Activated naive CD4-positive, alpha-beta T cell treated with anti-CD3 and anti-CD28 coated beads for 36 hours (primary cell): ENCODE measurements at regions not wholly inside any gene's neighbourhood (a gene's known extent, or its start where the extent isn't known, plus 50 kb on each side); places are given as distances from the start of the nearest gene placed in this dataset.

Experiments
- CTCF ChIA-PET: fragments of 350-600 bp; sonication (Branson Sonifier 250); formaldehyde crosslinking; loops from one replicate; lab custom pipeline; 2021; ENCODE audit warnings: antibody characterized with exemption; lab: Charles Lee
- DNase-seq: peaks from one replicate; pipeline ENCODE4 v3.0.0-alpha.2; 2020
- H3K27ac Mint-ChIP-seq: one replicate; pipeline ENCODE4 v1.8.0; 2021; ENCODE audit warnings: mild to moderate bottlenecking, mixed read lengths
- H3K27me3 Mint-ChIP-seq: one replicate; pipeline ENCODE4 v1.8.0; 2021; ENCODE audit warnings: low read depth, mixed read lengths
- H3K36me3 Mint-ChIP-seq: one replicate; pipeline ENCODE4 v1.8.0; 2021; ENCODE audit warnings: low read depth, mixed read lengths
- H3K4me1 Mint-ChIP-seq: one replicate; pipeline ENCODE4 v1.8.0; 2021; ENCODE audit warnings: low read depth, mixed read lengths
- H3K4me3 Mint-ChIP-seq: one replicate; pipeline ENCODE4 v1.8.0; 2021; ENCODE audit warnings: mild to moderate bottlenecking, moderate library complexity, mixed read lengths
- H3K9me3 Mint-ChIP-seq: one replicate; pipeline ENCODE4 v1.8.0; 2021; ENCODE audit warnings: mixed read lengths
- intact Hi-C: fragments of 100-400 bp; cut with micrococcal nuclease; formaldehyde crosslinking; loops from one replicate; pipeline ENCODE4 v1.15.1; 2023

DNA sequence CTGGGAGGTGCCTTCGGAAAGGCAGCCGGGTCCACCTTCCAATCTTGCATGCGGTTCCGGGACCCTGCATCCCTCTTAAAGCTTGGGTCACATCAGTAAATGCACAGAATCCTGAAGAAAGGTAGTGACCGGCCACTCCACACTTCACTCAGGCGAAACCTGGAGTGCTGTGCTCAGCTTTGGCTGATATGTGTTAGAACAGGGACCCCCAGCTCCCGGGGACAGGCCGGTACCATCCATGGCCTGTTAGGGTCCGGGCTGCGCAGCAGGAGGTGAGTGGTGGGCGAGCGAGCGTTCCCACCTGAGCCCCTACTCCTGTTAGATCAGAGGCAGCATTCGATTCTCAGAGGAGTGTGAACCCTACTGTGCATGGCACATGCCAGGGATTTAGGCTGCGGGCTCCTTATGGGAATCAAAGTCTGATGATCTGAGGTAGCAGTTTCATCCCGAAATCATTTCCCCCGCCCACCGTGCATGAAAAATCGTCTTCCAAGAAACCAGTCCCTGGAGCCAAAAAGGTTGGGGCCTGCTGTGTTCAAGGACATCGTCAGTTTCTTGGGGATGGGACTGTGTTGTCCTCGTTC is 143.0 kb downstream of the ERMARD start:
- CTCF ChIA-PET = no interaction called here
- Mint-ChIP-seq H3K27me3 (no peaks in the 10 kb centered on the region), H3K4me1 (no peaks in the 10 kb centered on the region), H3K9me3 (peaks cover 4% of the 10 kb centered on the region), H3K36me3 (no peaks in the 10 kb centered on the region), H3K4me3 (no peak overlapping the region), H3K27ac (no peak overlapping the region)
- DNase-seq = no peak
- intact Hi-C loops = no loop called here

DNA sequence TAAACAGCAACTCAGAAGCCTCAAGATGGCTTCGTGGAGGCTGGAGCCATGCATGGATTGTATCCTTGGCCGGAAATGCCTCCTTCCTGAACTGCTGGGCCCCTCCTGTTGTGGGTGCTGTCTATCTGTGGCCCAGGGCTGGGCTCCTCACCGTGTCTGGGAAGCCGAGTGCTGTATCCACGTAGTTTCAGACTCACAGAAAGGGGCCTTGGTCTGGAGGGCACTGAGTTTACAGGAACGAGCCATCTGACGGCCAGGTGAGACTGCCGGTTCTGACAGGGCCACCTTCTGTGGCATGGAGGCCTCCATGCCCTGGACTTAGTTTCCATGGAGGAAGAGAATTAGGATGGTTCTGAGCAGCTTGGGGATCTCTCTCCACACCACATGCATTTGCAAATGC is 142.2 kb downstream of the ERMARD start:
- H3K4me3 Mint-ChIP-seq = no peak overlapping the region
- no peak overlapping the region for H3K27ac Mint-ChIP-seq
- CTCF ChIA-PET = no interaction called here
- intact Hi-C loops = no loop called here
- H3K4me1 Mint-ChIP-seq = no peaks in the 10 kb centered on the region
- no peaks in the 10 kb centered on the region for H3K27me3 Mint-ChIP-seq
- no peaks in the 10 kb centered on the region for H3K36me3 Mint-ChIP-seq
- peaks cover 4% of the 10 kb centered on the region for H3K9me3 Mint-ChIP-seq
- DNase-seq = no peak

- Mint-ChIP-seq H3K4me3 (no peak overlapping the region), H3K27me3 (peaks cover 2% of the 10 kb centered on the region), H3K9me3 (peaks cover 4% of the 10 kb centered on the region), H3K4me1 (no peaks in the 10 kb centered on the region), H3K27ac (no peak overlapping the region), H3K36me3 (no peaks in the 10 kb centered on the region)
- CTCF ChIA-PET = no interaction called here
- intact Hi-C loops = no loop called here
- no peak for DNase-seq
These were observed 140.4 kb downstream of the ERMARD start for GRCh38 chr6:169891846-169892245.

- no peak for DNase-seq
- H3K36me3 Mint-ChIP-seq = no peaks in the 10 kb centered on the region
- no peak overlapping the region for H3K4me3 Mint-ChIP-seq
- peaks cover 2% of the 10 kb centered on the region for H3K27me3 Mint-ChIP-seq
- CTCF ChIA-PET = no interaction called here
- intact Hi-C loops = no loop called here
- H3K9me3 Mint-ChIP-seq = peaks cover 4% of the 10 kb centered on the region
- H3K27ac Mint-ChIP-seq = no peak overlapping the region
- no peaks in the 10 kb centered on the region for H3K4me1 Mint-ChIP-seq
These were observed 140.0 kb downstream of the ERMARD start for GRCh38 chr6:169891421-169891820.

- Mint-ChIP-seq H3K27ac (no peak overlapping the region), H3K9me3 (peaks cover 4% of the 10 kb centered on the region), H3K27me3 (peaks cover 2% of the 10 kb centered on the region), H3K4me3 (no peak overlapping the region), H3K4me1 (no peaks in the 10 kb centered on the region), H3K36me3 (no peaks in the 10 kb centered on the region)
- no peak for DNase-seq
- CTCF ChIA-PET = no interaction called here
- intact Hi-C loops = no loop called here
These were observed 139.5 kb downstream of the ERMARD start for GRCh38 chr6:169890901-169891300.

GRCh38 chr6:169890049-169890448 is 138.6 kb downstream of the ERMARD start:
- H3K27ac Mint-ChIP-seq = no peak overlapping the region
- intact Hi-C loops = no loop called here
- H3K36me3 Mint-ChIP-seq = no peaks in the 10 kb centered on the region
- peaks cover 2% of the 10 kb centered on the region for H3K27me3 Mint-ChIP-seq
- no peaks in the 10 kb centered on the region for H3K4me1 Mint-ChIP-seq
- no peak overlapping the region for H3K4me3 Mint-ChIP-seq
- DNase-seq = no peak
- H3K9me3 Mint-ChIP-seq = peaks cover 4% of the 10 kb centered on the region
- CTCF ChIA-PET = no interaction called here

- Mint-ChIP-seq H3K27ac (no peak overlapping the region), H3K27me3 (peaks cover 2% of the 10 kb centered on the region), H3K9me3 (peaks cover 4% of the 10 kb centered on the region)
These were observed 136.2 kb downstream of the ERMARD start for GRCh38 chr6:169887529-169888140.

DNA sequence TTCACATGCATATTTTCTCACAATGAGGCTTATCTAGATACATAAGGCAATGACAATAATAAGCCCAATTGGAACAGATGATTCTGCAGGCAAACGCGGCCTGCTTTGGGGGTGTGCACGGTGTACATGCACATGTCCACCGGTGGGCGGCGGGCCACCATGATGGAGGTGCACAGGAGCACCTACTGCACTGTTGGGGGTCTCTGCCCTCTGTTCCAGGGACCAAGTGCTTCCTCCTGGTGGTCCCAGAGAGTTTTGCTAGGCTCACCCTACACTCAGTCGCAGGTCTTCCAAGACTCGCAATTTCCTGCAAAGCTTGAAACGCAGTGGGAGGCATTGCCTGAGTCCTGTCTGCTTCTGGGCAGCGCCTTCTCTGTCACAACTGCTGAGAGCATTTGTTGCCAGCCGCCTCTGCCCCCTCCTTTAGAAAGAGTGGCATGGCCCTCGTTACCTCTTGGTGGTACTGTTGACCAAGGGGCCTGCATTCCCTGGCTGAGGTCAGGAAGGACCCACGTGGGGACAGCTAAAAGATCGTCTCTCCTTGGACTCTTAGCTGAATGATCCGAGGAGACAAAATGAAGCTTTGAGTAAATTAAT is 135.3 kb downstream of the ERMARD start:
- CTCF ChIA-PET = no interaction called here
- no peak for DNase-seq

More at GRCh38 chr6:169887529-169888140, 136.2 kb downstream of the ERMARD start:
- Mint-ChIP-seq H3K4me1 (no peaks in the 10 kb centered on the region), H3K36me3 (no peaks in the 10 kb centered on the region), H3K4me3 (no peak overlapping the region)
- intact Hi-C loops = no loop called here
- CTCF ChIA-PET = no interaction called here
- no peak for DNase-seq

GRCh38 chr6:169885831-169886230 is 134.4 kb downstream of the ERMARD start:
- CTCF ChIA-PET = no interaction called here

More for the DNA sequence above, 135.3 kb downstream of the ERMARD start:
- no peak overlapping the region for H3K27ac Mint-ChIP-seq
- H3K9me3 Mint-ChIP-seq = peaks cover 4% of the 10 kb centered on the region
- H3K4me3 Mint-ChIP-seq = no peak overlapping the region
- no peaks in the 10 kb centered on the region for H3K36me3 Mint-ChIP-seq
- intact Hi-C loops = no loop called here
- peaks cover 2% of the 10 kb centered on the region for H3K27me3 Mint-ChIP-seq
- no peaks in the 10 kb centered on the region for H3K4me1 Mint-ChIP-seq

GRCh38 chr6:169885131-169885530 is 133.7 kb downstream of the ERMARD start:
- Mint-ChIP-seq H3K4me1 (no peaks in the 10 kb centered on the region), H3K27ac (no peak overlapping the region)
- CTCF ChIA-PET = no interaction called here

More at GRCh38 chr6:169885831-169886230, 134.4 kb downstream of the ERMARD start:
- Mint-ChIP-seq H3K4me1 (no peaks in the 10 kb centered on the region), H3K27ac (no peak overlapping the region), H3K27me3 (peaks cover 2% of the 10 kb centered on the region), H3K36me3 (no peaks in the 10 kb centered on the region), H3K4me3 (no peak overlapping the region), H3K9me3 (peaks cover under 1% of the 10 kb centered on the region)
- no peak for DNase-seq
- intact Hi-C loops = no loop called here

GRCh38 chr6:169884158-169884557 is 132.7 kb downstream of the ERMARD start:
- Mint-ChIP-seq H3K4me1 (no peaks in the 10 kb centered on the region), H3K9me3 (no peaks in the 10 kb centered on the region), H3K4me3 (no peak overlapping the region), H3K36me3 (no peaks in the 10 kb centered on the region), H3K27ac (no peak overlapping the region), H3K27me3 (peaks cover 2% of the 10 kb centered on the region)
- DNase-seq = no peak
- CTCF ChIA-PET = no interaction called here
- intact Hi-C loops = no loop called here

More at GRCh38 chr6:169885131-169885530, 133.7 kb downstream of the ERMARD start:
- intact Hi-C loops = no loop called here
- Mint-ChIP-seq H3K27me3 (peaks cover 2% of the 10 kb centered on the region), H3K9me3 (no peaks in the 10 kb centered on the region), H3K36me3 (no peaks in the 10 kb centered on the region), H3K4me3 (no peak overlapping the region)
- DNase-seq = no peak

- H3K9me3 Mint-ChIP-seq = no peaks in the 10 kb centered on the region
- H3K36me3 Mint-ChIP-seq = no peaks in the 10 kb centered on the region
- no peak overlapping the region for H3K4me3 Mint-ChIP-seq
- H3K27ac Mint-ChIP-seq = no peak overlapping the region
- DNase-seq = no peak
- peaks cover 2% of the 10 kb centered on the region for H3K27me3 Mint-ChIP-seq
- no peaks in the 10 kb centered on the region for H3K4me1 Mint-ChIP-seq
- CTCF ChIA-PET = no interaction called here
- intact Hi-C loops = no loop called here
These were observed 131.9 kb downstream of the ERMARD start for GRCh38 chr6:169883316-169883715.

- Mint-ChIP-seq H3K4me3 (no peak overlapping the region), H3K36me3 (no peaks in the 10 kb centered on the region), H3K27me3 (no peaks in the 10 kb centered on the region), H3K9me3 (no peaks in the 10 kb centered on the region), H3K27ac (no peak overlapping the region), H3K4me1 (no peaks in the 10 kb centered on the region)
- DNase-seq = no peak
- intact Hi-C loops = no loop called here
- CTCF ChIA-PET = interaction anchor here (1.6 kb wide), 1 partner anchor 50 kb away, joined by 6 read pairs; no protein-coding TSS in a partner anchor
These were observed 130.6 kb downstream of the ERMARD start for GRCh38 chr6:169881976-169882375.
